Large intestine (tissue), 3 donors: ENCODE measurements at regions not wholly inside any gene's neighbourhood (a gene's known extent, or its start where the extent isn't known, plus 50 kb on each side); places are given as distances from the start of the nearest gene placed in this dataset.
"Not testable (repeated sequence)": the region's sequence is repeated elsewhere in the genome, so short reads cannot be mapped to it uniquely, and the experiment has no call there.

ENCODE experiments used
- DNase-seq, 2 donors: peaks; one replicate each; pipeline versions ENCODE4 v3.0.0 to v3.0.0-alpha.2; 2013
- H3K27ac ChIP-seq: one replicate; pipeline ENCODE4 v1.5.1; 2013; ENCODE audit warnings: low read length
- H3K27me3 ChIP-seq: 2 replicates; pipeline ENCODE4 v1.6.1; 2013; ENCODE audit warnings: low read length; ENCODE audit not compliant: control insufficient read depth, insufficient read depth
- H3K36me3 ChIP-seq: 2 replicates; pipeline ENCODE4 v1.6.1; 2013; ENCODE audit warnings: low read length; ENCODE audit not compliant: control insufficient read depth, insufficient read depth
- H3K4me1 ChIP-seq: one replicate; pipeline ENCODE4 v1.6.1; 2013; ENCODE audit warnings: low read length; ENCODE audit not compliant: control insufficient read depth, insufficient read depth
- H3K4me3 ChIP-seq: one replicate; pipeline ENCODE4 v1.5.1; 2013; ENCODE audit warnings: low read length
- H3K9me3 ChIP-seq: one replicate; pipeline ENCODE4 v1.6.1; 2013; ENCODE audit warnings: mild to moderate bottlenecking, low read depth, low read length, moderate library complexity; ENCODE audit not compliant: control insufficient read depth
- WGBS: methylation state at CpG from one replicate; pipeline ENCODE4 v1.1.5; 2013; ENCODE audit warnings: low lambda C conversion rate; ENCODE audit not compliant: insufficient coverage; 5-methylcytosine and 5-hydroxymethylcytosine counted together

DNA sequence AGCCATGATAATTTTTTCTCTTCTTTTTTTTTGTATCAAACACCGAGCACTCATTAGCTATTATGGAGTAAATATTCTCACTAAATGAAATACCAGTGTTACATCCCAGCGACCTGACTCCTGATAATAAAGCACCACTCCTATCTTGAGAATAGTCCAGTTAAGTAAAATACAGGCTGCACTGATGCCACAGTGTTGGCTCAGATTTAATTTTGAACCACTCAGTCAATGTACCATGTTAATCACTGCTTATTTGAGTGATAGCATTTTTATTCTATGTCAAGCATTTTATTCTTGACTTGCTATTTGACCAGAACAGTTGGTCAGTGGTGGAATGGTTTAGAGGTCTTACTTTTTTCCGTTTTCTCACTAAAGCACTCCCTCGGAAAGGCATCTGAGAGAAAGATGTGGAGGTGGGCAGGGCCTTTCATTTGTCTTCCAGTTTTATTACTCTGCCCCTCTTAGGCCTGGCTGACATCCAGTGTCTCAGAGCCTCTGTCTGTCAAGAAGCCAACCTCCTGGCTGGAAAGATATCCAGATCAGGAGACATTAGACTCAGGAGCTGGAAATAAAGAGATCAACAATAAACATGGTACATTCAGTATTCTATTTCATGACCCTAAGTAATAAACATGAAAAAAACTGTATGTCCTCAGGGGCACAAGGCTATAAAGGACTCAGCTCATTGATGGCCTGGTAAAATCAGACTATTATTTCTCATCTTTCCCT is 457.8 kb downstream of the EPM2A start:
- no peaks in the 10 kb centered on the region for H3K27me3 ChIP-seq
- no peak overlapping the region for H3K4me3 ChIP-seq
- no peak overlapping the region for H3K27ac ChIP-seq
- no peak for DNase-seq
- no peaks in the 10 kb centered on the region for H3K36me3 ChIP-seq
- no peaks in the 10 kb centered on the region for H3K9me3 ChIP-seq
- WGBS = no CpG with 5 or more reads among the region's 4 CpGs
- no peaks in the 10 kb centered on the region for H3K4me1 ChIP-seq

GRCh38 chr6:145278163-145278807 is 457.0 kb downstream of the EPM2A start:
- DNase-seq = no peak
- Histone ChIP-seq H3K27me3 (no peaks in the 10 kb centered on the region), H3K36me3 (no peaks in the 10 kb centered on the region), H3K4me1 (no peaks in the 10 kb centered on the region), H3K27ac (no peak overlapping the region), H3K9me3 (no peaks in the 10 kb centered on the region), H3K4me3 (no peak overlapping the region)
- 83% methylated on average over 1 of the region's 2 CpGs for WGBS

DNA sequence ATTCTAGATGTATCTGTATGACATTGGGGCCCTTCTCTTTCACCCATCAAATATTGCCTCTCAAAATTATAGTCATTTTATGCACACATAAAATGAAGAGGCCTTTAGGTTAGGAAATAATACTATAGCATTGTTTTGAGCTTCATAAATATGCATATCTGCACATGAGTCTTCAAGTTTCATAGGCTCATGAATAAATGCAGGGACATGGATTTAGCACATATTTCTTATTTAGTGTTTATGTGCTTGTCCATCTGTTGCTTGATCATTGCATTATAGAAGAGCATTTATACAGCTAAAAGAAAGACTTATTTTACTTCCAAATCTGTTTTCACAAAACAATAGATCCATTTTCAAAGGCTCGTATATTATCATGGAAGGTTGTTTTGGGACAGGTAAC is 455.8 kb downstream of the EPM2A start:
- no CpG with 5 or more reads among the region's 1 CpG for WGBS
- Histone ChIP-seq H3K4me3 (no peak overlapping the region), H3K27me3 (no peaks in the 10 kb centered on the region), H3K36me3 (no peaks in the 10 kb centered on the region), H3K9me3 (no peaks in the 10 kb centered on the region), H3K27ac (no peak overlapping the region), H3K4me1 (no peaks in the 10 kb centered on the region)
- DNase-seq = no peak

- Histone ChIP-seq H3K36me3 (no peaks in the 10 kb centered on the region), H3K9me3 (no peaks in the 10 kb centered on the region), H3K4me1 (no peaks in the 10 kb centered on the region), H3K4me3 (no peak overlapping the region), H3K27me3 (no peaks in the 10 kb centered on the region), H3K27ac (no peak overlapping the region)
- DNase-seq = no peak
- WGBS = no CpG with 5 or more reads among the region's 2 CpGs
Measured at GRCh38 chr6:145279993-145280392, 455.3 kb downstream of the EPM2A start.

DNA sequence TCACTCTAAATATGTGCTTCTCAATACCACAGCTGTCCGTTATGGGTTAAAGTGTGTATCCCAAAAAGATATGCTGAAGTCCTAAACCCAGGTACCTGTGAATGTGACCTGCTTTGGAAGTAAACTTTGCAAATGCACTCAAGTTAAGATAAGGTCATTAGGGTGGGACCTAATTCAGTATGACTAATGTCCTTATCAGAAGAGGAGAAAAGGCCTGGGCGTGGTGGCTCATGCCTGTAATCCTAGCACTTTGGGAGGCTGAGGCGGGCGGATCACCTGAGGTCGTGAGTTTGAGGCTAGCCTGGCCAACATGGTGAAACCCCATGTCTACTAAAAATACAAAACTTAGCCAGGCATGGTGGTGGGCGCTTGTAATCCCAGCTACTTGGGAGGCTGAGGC is 452.1 kb downstream of the EPM2A start:
- not testable (repeated sequence) for H3K27ac ChIP-seq, H3K9me3 ChIP-seq, H3K4me1 ChIP-seq, H3K36me3 ChIP-seq, H3K27me3 ChIP-seq, H3K4me3 ChIP-seq
- peak; percentile 47 to 52 for DNase-seq
- no CpG with 5 or more reads among the region's 6 CpGs for WGBS

- Histone ChIP-seq H3K27ac (no peak overlapping the region), H3K27me3 (no peaks in the 10 kb centered on the region), H3K9me3 (no peaks in the 10 kb centered on the region), H3K36me3 (no peaks in the 10 kb centered on the region), H3K4me1 (no peaks in the 10 kb centered on the region), H3K4me3 (no peak overlapping the region)
- DNase-seq = no peak
- WGBS = 100% methylated on average over 2 of the region's 2 CpGs
Measured at GRCh38 chr6:145283856-145284255, 451.5 kb downstream of the EPM2A start.

GRCh38 chr6:145286916-145287315 is 448.4 kb downstream of the EPM2A start:
- WGBS = no CpG with 5 or more reads among the region's 1 CpG
- Histone ChIP-seq H3K4me1 (no peaks in the 10 kb centered on the region), H3K4me3 (no peak overlapping the region)

GRCh38 chr6:145289573-145289972 is 445.7 kb downstream of the EPM2A start:
- no peak for DNase-seq
- no peaks in the 10 kb centered on the region for H3K4me1 ChIP-seq
- H3K27me3 ChIP-seq = no peaks in the 10 kb centered on the region
- no peak overlapping the region for H3K4me3 ChIP-seq
- 88% methylated on average over 1 of the region's 3 CpGs for WGBS
- H3K9me3 ChIP-seq = no peaks in the 10 kb centered on the region
- H3K36me3 ChIP-seq = no peaks in the 10 kb centered on the region
- H3K27ac ChIP-seq = no peak overlapping the region

More at GRCh38 chr6:145286916-145287315, 448.4 kb downstream of the EPM2A start:
- Histone ChIP-seq H3K27ac (no peak overlapping the region), H3K36me3 (no peaks in the 10 kb centered on the region), H3K27me3 (no peaks in the 10 kb centered on the region), H3K9me3 (no peaks in the 10 kb centered on the region)
- DNase-seq = no peak

DNA sequence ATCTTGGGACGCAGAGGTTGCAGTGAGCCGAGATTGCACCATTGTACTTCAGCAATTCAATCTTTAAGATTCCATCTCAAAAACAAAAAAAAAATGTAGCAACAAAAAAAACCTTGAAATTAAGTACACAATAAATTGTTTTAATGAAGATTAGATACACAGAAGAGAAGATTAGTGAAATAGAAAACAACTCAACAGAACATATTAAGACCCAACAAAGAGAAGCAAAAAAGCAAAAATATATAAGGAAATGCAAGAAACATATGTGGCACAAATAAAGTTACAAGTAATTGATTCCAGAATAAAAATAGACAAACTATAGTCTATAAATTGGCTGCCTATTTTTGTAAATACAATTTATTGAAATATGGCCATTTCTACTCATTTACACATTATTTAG is 445.2 kb downstream of the EPM2A start:
- Histone ChIP-seq H3K9me3 (no peaks in the 10 kb centered on the region), H3K27ac (no peak overlapping the region)
- WGBS = 100% methylated on average over 2 of the region's 2 CpGs

GRCh38 chr6:145292066-145292465 is 443.3 kb downstream of the EPM2A start:
- H3K36me3 ChIP-seq = no peaks in the 10 kb centered on the region
- H3K27me3 ChIP-seq = no peaks in the 10 kb centered on the region
- H3K4me1 ChIP-seq = no peaks in the 10 kb centered on the region
- no peak overlapping the region for H3K27ac ChIP-seq
- no peaks in the 10 kb centered on the region for H3K9me3 ChIP-seq
- H3K4me3 ChIP-seq = no peak overlapping the region
- no CpG with 5 or more reads among the region's 2 CpGs for WGBS
- DNase-seq = no peak

More for the DNA sequence above, 445.2 kb downstream of the EPM2A start:
- no peak for DNase-seq
- Histone ChIP-seq H3K27me3 (no peaks in the 10 kb centered on the region), H3K4me3 (no peak overlapping the region), H3K4me1 (no peaks in the 10 kb centered on the region), H3K36me3 (no peaks in the 10 kb centered on the region)

GRCh38 chr6:145294942-145295341 is 440.4 kb downstream of the EPM2A start:
- Histone ChIP-seq H3K4me3 (no peak overlapping the region), H3K27ac (no peak overlapping the region), H3K27me3 (no peaks in the 10 kb centered on the region), H3K36me3 (no peaks in the 10 kb centered on the region), H3K9me3 (no peaks in the 10 kb centered on the region), H3K4me1 (no peaks in the 10 kb centered on the region)
- DNase-seq = no peak
- 95% methylated on average over 2 of the region's 4 CpGs for WGBS
